HG03571 (cell line): ENCODE measurements at regions not wholly inside any gene's neighbourhood (a gene's known extent, or its start where the extent isn't known, plus 50 kb on each side); places are given as distances from the start of the nearest gene placed in this dataset.
"Not testable (repeated sequence)": the region's sequence is repeated elsewhere in the genome, so short reads cannot be mapped to it uniquely, and the experiment has no call there.

Source experiments
- ATAC-seq: cut with Tn5 transposase; IDR thresholded peaks from one replicate; pipeline ENCODE4 v1.9.1; 2021; ENCODE audit not compliant: unreplicated experiment

DNA sequence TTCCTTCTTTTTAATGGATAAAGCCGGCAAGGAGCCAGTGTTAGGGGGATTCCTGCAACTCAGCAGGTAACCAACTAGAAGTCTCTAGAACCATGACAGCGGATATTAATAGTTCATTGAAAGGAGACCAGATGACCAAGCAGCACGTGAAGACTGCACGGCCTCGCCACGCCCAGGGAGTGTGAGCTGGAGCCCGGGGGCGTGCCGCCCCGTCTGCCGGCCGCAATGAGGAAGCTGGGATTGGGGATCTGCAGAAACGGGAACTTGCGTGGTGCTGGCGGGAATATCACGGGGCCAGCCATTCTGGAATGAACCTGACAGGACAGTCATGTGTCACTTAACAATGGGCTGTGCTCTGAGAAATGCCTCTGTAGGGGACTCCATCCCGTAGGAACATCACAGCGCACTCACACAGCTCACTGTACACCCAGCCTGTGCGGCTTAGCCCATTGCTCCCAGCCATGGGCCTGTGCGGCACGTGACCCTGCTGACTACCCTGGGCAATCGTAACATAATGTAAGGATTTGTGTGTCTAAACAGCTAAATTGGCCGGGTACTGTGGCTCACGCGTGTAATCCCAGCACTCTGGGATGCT is 4092.8 kb upstream of the TPTE start:
- not testable (repeated sequence) for ATAC-seq

DNA sequence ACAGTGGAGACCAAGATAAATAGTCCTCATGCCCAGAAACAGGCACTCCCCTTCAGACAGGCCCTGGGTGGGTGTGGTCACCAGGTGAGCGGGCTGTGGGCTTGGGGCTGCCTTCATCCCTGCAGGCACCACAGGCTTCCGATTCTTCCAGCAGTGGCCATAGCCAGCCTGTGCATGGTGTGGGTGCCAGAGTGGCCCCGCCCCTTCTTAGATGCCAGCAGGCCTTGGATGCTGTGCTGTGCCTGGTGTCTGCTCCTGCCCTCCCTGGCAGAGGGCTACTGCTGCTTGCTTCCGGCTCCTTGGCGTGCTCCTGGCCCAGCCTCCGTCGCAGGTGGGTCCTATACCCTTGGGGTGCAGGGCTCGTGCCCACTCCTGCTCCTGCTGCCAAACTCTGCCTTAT is 4091.5 kb upstream of the TPTE start:
- ATAC-seq, result not testable (repeated sequence)

DNA sequence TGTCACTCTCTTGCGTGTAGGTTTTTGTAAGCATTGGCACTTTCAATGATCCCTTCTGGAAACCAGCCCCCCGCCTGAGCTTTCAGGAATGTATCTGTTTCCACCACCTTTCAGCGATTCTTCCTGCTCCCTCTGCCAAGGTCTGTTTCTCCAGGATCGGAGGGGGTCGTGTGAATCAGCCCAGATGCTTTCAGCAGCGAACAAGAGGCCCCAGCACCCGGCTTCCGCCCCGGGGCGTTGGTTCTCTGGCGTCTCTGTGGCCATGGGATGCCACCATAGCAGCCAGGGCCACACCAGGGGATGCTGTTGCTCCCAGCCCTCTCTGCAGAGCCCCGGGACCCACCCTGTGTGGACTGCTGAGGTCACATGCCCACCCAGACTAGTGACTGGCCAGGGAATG is 4088.2 kb upstream of the TPTE start:
- not testable (repeated sequence) for ATAC-seq

DNA sequence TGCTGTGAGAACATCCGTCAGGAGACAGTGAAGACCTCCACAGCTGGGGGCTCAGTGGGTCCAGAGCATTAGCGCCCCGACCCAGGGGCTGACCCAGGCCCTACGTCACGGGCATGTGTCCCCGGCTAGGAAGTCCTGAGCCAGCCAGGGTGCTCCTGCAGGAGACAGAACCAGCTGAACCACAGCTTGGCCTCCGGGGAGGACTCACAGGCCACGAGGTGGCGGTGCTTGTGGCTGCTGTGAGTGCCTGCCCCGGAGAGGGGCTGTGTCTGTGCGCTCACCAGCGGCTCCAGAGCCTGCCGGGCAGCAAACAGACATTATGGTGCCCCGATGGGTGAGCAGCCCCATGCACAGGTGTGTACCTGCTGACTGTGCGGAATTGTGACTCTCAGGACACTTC is 4085.2 kb upstream of the TPTE start:
- not testable (repeated sequence) for ATAC-seq

DNA sequence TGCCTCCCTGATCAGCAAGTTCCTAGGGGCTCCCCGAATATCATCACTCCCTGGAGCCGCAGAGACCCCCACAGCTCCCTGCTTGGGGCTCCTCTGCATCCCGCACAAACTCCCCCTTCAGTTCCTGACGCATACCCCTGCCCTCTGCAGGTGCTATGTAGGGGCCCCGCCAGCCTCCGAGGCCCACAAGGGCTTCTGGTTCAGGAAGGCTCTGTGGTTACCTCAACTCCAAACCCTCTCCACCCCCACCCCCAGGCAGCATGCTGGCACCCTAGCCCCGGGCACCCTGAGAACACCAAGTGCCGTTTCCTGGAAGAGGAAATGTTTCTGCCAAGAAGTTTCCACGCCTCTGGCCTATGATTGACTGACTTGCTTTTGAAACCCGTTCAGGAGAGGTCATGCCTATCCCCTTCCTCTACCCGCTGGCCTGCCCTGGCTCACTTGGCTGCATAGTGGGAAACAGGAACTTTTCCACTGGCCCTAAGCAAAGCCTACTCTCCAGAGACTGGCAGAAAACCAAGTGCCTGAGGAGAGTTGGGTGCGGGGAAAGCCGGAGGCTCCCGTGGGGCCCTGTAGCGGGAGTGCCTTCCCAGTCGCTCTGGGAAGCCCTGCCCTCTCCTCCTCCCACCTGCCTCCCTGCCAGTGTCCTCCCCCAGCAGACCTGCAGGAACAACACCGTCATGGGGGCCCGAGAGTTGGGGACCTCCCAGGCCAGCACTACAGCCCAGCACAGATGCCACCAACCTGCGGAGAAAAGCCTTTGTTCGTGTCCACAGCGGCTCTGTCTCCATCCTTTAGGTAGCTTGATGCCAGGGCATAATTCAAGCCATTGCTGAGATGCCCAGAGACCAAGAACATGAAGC is 4084.2 kb upstream of the TPTE start:
- ATAC-seq, result not testable (repeated sequence)

DNA sequence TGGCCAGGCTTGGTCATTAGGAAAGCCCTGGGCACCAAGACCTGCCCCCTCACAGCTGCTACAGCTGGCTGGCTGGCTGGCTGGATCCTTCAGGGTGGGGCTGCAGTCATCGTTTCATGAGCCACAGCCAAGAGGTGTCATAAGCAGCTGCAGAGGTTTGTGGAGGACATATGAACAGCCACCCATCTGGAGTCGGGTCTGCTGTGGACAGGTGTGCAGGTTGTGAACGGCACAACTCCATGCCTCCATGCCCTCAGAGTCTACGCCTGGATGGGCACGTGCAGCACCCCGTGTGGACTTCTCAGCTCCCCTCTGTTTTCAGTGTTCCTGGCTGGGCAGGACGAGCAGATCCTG is 4083.6 kb upstream of the TPTE start:
- not testable (repeated sequence) for ATAC-seq

DNA sequence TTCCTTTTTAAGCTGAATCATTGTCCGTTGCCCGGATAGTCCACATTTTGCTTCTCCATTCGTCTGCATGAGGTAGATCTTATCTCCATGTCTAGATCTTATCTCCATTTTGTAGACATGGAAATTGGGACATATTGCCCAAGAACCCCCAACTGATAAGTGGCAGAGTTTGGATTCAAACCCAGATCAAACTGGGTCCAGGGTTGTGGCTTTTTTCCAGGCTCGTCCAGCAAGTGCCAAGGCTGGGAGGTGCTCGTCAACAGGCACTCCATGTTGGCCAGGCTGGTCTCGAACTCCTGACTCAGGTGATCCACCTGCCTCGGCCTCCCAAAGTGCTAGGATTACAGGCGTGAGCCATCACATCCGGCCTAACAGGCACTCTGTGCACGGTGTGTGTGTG is 4082.3 kb upstream of the TPTE start:
- not testable (repeated sequence) for ATAC-seq

DNA sequence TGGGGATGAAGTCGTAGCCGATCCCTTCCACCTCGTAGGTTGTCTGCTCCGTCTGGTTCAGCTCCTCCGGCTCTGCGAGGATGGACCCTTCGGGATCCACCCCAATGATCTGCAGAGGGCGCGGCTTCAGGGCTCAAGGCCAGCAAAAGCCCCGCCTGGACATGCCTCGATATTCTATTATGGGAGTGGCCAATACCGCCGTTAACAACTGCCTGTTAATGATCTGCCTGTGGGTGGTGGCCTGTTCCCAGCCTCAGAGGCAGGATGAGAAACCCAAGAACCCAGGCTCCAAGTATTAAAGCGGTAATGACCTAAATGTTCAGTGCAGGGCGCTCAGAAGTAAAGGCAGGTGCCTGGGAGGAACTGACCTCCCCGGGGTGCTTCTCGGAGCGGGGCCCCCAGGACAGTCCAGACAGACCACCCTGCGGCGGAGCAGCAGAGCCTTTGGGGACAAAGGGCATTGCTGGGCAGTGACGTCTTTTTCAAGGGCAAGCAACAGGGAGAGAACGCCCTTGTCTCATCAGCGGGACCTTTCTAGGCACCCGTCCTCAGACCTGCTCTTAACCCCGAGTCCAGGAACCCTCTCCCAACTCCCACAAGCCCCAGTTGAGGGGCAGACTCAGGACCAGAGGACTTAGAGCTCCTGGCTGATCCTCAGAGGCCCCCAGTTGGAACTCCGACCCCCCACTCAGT is 4066.6 kb upstream of the TPTE start:
- not testable (repeated sequence) for ATAC-seq

DNA sequence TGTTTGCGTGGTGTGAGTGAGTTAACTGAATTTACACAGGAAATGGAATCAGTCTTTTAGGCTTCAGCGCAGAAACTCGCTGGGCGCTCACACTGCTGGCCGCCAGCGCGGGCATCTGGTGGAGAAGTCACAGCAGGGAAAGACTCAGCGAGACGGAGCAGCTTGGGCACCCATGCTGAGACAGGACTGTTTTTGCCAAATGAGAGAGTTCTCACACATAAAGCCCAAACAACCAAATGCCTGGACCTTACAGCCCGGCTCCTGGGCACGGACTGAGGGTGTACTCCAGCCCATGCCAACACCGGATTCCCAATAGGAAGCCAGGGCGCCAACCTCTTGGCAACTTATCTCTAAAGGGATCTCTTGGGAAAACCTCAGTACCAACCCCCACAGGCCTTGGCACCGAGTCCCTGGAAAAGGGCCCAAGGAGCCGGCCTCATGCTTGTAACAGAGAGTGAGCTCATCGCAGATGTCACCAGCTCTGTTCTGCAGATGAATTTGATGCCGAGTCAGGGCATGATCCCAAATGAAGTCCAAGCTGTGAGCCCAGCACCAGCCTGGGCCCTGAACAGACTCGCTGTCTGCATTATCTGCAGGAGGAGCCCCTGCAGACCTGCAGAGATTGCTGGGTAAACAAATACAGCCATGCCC is 4065.2 kb upstream of the TPTE start:
- not testable (repeated sequence) for ATAC-seq

DNA sequence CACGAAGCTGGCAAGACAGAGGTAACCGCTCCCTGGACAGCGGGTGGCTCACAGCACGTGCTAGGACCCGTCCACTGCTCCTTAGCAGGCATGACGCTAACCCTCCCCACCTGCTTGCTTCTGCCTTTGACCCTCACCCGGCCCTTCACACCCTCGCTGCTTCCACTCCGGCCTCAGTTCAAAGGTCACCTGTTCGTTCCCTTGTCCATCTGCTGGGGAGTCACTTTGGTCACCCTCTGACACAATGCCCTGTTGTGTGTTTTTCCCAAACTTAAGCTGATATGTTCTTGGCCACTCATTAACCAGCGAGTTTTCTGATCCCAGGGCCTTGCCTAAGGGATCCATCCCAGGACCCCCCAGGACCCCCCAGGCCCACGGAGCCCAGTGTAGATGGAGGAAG is 4061.6 kb upstream of the TPTE start:
- not testable (repeated sequence) for ATAC-seq

DNA sequence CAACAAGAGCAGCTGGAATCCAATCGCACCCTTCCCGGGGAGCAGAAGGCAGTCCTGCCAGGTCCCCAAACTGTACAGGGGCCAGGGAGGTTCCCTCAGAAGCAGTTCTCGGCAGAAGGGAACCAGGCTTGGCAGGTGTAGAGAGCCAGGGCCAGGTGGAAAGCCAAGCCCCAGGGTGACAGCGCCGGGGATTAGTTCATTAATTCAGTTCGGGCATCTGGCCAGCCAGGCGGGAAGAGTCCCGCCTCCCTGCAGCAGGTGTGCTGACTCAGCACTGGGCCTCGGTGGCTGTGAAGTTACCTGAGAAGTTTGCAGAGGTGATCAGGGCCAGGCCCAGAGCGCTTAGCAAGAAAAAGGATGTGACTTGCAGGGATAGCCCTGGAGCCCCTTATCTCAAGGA is 4060.0 kb upstream of the TPTE start:
- ATAC-seq, result not testable (repeated sequence)

DNA sequence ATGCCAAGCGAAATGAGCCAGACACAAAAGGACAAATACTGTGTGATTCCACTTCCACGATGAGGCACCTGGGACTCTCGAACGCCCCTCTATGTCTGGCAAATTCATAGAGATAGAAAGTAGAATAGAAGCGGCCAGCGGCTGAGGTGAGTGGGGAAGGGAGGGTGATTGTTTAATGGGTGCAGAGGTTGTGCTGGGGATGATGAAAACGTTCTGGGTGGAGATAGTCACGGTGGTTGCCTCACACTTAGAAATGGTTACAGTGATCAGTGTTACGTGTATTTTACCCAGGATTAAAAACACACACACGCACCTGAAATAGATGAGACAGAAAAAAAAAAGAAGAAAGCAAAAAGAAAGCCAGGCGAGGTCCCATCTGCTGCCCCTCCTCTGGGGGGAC is 4057.0 kb upstream of the TPTE start:
- ATAC-seq, result not testable (repeated sequence)

DNA sequence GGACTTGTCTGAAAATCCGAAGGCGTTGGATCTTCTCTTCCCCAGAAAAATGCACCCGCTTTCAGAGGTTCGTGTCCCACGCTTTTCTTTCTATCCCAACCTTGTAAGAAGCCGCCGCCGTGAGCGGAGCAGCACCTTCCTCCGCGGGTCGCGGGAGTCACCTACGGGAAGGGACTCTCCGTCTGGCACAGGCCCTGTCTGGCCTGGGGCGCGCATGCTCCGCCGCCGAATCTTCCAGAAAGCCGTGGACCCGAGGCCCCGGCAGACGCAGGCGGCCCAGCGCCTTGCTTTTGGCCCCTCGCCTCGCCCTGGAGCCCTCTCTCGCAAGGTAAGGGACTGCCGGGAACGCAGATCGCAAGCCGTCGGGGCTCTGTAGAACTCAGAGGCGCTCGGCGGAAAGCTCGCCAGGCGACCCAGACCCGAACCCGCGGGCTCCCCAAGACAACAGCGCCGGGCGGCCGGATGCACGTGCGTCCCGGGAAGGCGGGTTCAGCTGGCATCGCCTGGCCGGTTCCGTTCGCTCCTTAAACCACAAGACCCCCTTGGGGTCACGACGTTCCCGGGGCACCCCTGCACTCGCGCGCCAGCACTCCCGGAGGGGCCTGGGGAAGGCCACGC is 4055.2 kb upstream of the TPTE start:
- ATAC-seq, result not testable (repeated sequence)

DNA sequence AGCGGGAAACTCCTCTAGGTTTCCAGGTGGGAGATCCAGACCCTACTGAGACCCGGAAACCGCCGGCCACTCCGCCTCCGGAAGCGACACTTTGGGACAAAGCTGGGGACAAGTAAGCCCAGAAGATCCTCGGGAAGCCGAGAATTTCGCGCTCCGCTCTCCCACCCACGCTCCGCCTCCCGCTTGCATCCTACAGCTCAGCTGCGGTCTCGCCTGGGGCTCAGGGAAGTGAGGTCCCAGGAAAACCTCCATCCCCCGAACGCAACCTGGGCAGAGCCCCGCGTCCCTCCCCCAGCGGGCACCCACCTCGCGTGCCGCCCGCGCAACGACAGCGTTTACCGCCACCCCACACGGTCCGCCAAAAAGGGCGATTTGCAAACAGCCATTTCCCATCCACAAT is 4054.7 kb upstream of the TPTE start:
- not testable (repeated sequence) for ATAC-seq

DNA sequence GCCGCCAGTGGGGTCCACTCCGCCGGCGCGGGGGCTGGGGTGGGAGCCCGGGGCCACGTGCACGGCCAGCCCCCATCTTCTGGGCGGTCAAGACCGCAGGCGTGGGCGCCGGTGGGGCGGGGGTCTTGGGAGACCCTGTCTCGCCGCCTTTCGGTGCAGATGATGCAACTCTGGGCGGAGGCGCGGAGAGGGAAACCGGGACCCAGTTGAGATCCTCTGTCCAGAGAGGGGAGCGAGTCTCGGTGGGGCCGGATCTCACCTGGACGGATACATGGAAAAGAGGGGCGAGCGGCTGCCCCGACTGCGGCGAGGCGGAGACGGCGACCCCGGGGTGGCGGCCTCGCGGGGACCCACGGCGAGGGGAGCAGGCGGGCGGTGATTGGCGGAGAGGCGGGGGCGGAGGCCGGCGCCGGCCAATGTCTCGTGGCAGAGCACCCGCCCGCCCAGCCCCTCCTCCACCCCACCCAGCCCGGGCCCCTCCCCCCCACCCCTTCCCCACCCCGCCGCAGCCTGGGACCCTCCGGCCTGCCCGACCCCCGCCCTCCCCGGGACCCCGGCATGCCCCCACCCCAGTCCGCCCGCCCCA is 4054.1 kb upstream of the TPTE start:
- not testable (repeated sequence) for ATAC-seq

DNA sequence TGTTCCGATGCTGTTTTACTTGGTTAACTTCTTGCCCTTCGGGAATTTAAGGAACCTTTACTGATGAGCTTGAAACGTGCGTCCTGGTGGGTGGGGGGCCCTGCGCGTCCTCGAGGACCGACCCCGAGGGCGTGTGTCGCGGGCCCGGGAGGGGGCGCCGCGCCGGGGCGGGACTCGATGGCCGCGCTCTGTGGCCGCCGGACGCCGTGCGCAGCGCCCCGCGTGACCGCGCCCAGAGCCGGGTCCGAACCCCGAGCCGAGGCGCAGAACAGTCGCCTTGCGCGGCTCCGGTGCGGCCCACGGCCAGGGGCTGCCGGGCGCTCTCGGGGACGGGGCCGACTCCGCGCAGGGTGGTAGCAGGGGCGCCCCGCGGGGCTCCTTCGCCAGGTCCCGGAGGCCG is 4053.5 kb upstream of the TPTE start:
- ATAC-seq, result not testable (repeated sequence)

DNA sequence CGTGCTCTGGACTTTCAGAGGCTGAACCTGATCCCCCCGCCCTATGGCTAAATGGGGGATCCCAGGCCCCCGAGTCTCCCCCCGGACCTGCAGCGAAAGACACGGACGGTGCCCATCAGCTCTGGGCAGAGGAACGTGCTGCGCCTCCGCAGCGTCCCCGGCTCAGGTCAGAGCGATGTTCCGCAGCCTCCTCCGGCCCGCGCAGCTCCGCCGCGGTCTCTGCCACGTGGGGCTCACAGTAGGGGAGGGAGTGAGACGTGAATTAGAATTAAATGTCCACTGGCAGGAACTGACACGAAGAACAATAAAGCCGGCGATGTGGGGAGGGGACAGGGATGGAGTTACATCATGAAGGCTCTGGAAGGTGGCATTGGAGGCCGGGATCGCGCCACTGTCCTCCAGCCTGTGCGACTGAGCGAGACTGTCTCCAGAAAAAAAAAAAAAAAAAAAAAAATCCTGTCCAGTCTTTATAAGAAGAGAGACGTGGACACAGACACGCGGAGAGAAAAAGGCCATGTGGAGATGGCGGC is 4053.0 kb upstream of the TPTE start:
- not testable (repeated sequence) for ATAC-seq

DNA sequence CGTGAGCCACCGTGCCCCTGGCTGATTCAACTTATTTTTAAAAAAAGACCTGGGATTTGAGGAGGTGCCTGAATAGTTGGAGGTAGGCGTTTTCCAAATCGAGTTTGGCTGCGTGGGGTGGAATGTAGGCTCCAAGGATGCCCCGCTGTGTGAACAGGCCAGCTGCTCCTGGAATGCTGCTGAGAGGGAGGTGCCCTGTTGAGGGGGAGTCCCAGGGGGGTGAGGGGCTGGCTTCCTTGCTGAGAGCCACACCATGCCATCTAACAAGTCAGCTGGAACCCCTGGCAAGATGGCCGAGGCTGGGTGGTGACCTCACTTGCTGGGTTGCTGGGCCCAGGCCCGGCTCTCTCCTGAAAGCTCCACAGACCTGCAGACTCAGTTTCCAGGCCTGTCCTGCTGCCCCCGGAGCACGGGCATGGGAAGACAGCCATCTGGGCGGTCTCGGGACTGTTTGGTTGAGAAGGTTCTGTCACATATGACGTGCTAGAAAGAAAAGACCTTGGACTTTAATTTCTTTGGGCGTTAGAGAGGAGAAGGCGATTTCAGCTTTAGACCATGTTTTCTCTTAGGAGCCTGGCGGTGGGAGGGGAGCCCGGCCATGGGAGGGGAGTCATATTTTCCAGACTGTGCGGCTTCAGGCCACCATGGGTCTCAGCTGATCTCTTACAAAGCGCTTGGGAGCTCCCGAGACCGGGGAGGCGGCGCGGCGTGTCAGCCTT is 4047.0 kb upstream of the TPTE start:
- not testable (repeated sequence) for ATAC-seq

DNA sequence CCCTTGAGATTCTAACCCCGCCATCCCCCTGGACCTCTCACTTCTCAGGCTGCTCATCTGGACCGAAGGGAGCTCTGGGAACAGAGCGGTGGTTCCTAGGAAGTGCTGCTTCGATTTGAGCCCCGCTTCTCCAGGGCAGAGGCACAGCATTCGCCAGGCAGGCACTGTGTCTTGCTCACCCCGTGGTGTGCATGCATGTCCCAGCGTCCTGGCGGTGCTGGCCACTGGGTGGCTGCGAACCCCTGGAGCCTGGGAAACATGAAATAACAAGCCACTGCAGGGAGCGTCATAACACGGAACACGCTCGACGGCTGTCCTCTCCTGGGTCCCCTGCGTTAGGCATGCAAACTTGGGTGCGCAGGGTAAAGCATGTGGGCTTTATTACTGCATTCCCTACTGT is 4040.3 kb upstream of the TPTE start:
- not testable (repeated sequence) for ATAC-seq

DNA sequence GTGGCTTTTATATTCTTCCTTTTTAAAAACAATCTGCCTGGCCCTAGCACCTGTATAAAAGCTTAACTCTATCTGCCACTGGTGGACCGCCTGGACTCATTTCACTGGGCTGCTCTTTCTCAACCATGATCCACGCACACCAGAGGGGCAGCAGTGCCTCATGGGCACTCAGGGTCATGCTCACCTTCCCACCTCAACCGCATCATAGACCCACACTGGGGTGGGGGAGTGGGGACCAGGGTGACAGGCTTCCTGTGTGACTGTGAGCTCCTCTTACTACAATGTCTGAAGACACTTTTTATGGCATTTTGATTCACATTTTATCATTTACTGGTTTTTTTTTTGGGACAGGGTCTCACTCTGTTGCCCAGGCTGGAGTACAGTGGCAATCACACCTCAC is 4038.8 kb upstream of the TPTE start:
- ATAC-seq, result not testable (repeated sequence)
